ENCODE measurements at regions not wholly inside any gene's neighbourhood (a gene's known extent, or its start where the extent isn't known, plus 50 kb on each side); places are given as distances from the start of the nearest gene placed in this dataset.

GRCh38 chr9:124132671-124133147 is 121.1 kb downstream of the LHX2 start:
- H3K9me3 ChIP-seq (ENCODE audit: severe bottlenecking): no peaks in the 10 kb centered on the region
- no peak; the same call in 2 of the 3 replicates for ATAC-seq (ENCODE audit: low read depth)

GRCh38 chr9:124133727-124134126 is 122.2 kb downstream of the LHX2 start:
- Histone ChIP-seq H3K27me3 (ENCODE audit: insufficient read depth, poor library complexity, severe bottlenecking) (no peaks in the 10 kb centered on the region), H3K27ac (ENCODE audit: poor library complexity, severe bottlenecking) (no peak overlapping the region), H3K9me3 (ENCODE audit: severe bottlenecking) (no peaks in the 10 kb centered on the region), H3K36me3 (ENCODE audit: low read depth) (no peaks in the 10 kb centered on the region), H3K4me1 (ENCODE audit: insufficient read depth, poor library complexity, severe bottlenecking) (no peaks in the 10 kb centered on the region), H3K4me3 (ENCODE audit: severe bottlenecking) (no peak overlapping the region)
- DNase-seq (ENCODE audit: low spot score): no peak
- peak; percentile 58; the same call in 2 of the 3 replicates for ATAC-seq (ENCODE audit: low read depth)
- TF ChIP-seq, protein P1, sequence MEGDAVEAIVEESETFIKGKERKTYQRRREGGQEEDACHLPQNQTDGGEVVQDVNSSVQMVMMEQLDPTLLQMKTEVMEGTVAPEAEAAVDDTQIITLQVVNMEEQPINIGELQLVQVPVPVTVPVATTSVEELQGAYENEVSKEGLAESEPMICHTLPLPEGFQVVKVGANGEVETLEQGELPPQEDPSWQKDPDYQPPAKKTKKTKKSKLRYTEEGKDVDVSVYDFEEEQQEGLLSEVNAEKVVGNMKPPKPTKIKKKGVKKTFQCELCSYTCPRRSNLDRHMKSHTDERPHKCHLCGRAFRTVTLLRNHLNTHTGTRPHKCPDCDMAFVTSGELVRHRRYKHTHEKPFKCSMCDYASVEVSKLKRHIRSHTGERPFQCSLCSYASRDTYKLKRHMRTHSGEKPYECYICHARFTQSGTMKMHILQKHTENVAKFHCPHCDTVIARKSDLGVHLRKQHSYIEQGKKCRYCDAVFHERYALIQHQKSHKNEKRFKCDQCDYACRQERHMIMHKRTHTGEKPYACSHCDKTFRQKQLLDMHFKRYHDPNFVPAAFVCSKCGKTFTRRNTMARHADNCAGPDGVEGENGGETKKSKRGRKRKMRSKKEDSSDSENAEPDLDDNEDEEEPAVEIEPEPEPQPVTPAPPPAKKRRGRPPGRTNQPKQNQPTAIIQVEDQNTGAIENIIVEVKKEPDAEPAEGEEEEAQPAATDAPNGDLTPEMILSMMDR (IDR thresholded peaks at IDR 0.05; ENCODE audit: poor library complexity, severe bottlenecking): peak; percentile 15

More at GRCh38 chr9:124132671-124133147, 121.1 kb downstream of the LHX2 start:
- Histone ChIP-seq H3K4me3 (ENCODE audit: severe bottlenecking) (no peak overlapping the region), H3K27me3 (ENCODE audit: insufficient read depth, poor library complexity, severe bottlenecking) (no peaks in the 10 kb centered on the region), H3K27ac (ENCODE audit: poor library complexity, severe bottlenecking) (no peak overlapping the region), H3K36me3 (ENCODE audit: low read depth) (no peaks in the 10 kb centered on the region), H3K4me1 (ENCODE audit: insufficient read depth, poor library complexity, severe bottlenecking) (no peaks in the 10 kb centered on the region)
- TF ChIP-seq, protein P1 (IDR thresholded peaks at IDR 0.05; ENCODE audit: poor library complexity, severe bottlenecking): no peak
- DNase-seq (ENCODE audit: low spot score): no peak

DNA sequence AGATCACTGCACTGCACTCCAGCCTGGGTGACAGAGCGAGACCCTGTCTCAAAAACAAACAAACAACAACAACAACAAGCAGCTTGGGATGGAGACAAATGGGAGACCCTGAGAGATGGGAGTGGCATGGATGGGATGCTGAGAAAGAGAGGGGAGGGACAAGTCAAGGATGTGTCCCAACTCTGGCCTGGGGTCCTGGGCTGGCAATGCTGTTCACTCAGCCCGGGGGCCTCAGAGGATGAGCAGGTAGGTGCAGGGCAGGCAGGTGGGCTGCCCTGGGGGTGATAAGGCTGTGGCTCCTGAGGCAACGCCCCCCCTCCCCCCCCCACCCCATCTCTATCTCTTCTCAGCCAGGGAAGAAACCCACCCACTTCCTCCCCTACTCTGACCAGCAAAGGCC is 123.0 kb downstream of the LHX2 start:
- Histone ChIP-seq H3K27me3 (ENCODE audit: insufficient read depth, poor library complexity, severe bottlenecking) (no peaks in the 10 kb centered on the region), H3K4me1 (ENCODE audit: insufficient read depth, poor library complexity, severe bottlenecking) (no peaks in the 10 kb centered on the region), H3K9me3 (ENCODE audit: severe bottlenecking) (no peaks in the 10 kb centered on the region), H3K27ac (ENCODE audit: poor library complexity, severe bottlenecking) (no peak overlapping the region), H3K36me3 (ENCODE audit: low read depth) (no peaks in the 10 kb centered on the region), H3K4me3 (ENCODE audit: severe bottlenecking) (no peak overlapping the region)
- TF ChIP-seq, protein P1 (IDR thresholded peaks at IDR 0.05; ENCODE audit: poor library complexity, severe bottlenecking): no peak
- DNase-seq (ENCODE audit: low spot score) (no peak), ATAC-seq (ENCODE audit: low read depth) (no peak)

GRCh38 chr9:124135813-124136365 is 121.9 kb upstream of the NEK6 start:
- DNase-seq (ENCODE audit: low spot score) (no peak), ATAC-seq (ENCODE audit: low read depth) (no peak)
- no peaks in the 10 kb centered on the region for H3K4me1 ChIP-seq (ENCODE audit: insufficient read depth, poor library complexity, severe bottlenecking)
- H3K36me3 ChIP-seq (ENCODE audit: low read depth): no peaks in the 10 kb centered on the region
- no peaks in the 10 kb centered on the region for H3K9me3 ChIP-seq (ENCODE audit: severe bottlenecking)
- no peaks in the 10 kb centered on the region for H3K27me3 ChIP-seq (ENCODE audit: insufficient read depth, poor library complexity, severe bottlenecking)
- H3K27ac ChIP-seq (ENCODE audit: poor library complexity, severe bottlenecking): no peak overlapping the region
- no peak overlapping the region for H3K4me3 ChIP-seq (ENCODE audit: severe bottlenecking)
- TF ChIP-seq, protein P1 (IDR thresholded peaks at IDR 0.05; ENCODE audit: poor library complexity, severe bottlenecking): no peak

Data from RWPE2 (cell line).